ENCODE measurements at regions not wholly inside any gene's neighbourhood (a gene's known extent, or its start where the extent isn't known, plus 50 kb on each side); places are given as distances from the start of the nearest gene placed in this dataset.

GRCh38 chr6:100257793-100258395, 206.8 kb downstream of the SIM1 start:
- no peaks in the 10 kb centered on the region for H3K27me3 ChIP-seq
- DNase-seq (no peak), ATAC-seq (no peak), FAIRE-seq (no peak)
- no peak overlapping the region for H3K27ac ChIP-seq
- no peak overlapping the region for H3K4me3 ChIP-seq
- TF ChIP-seq CTCF (IDR thresholded peaks at IDR 0.05) = no peak
- 28 to 40% methylated on average over 4 of the region's 4 CpGs for WGBS, 2 donors
- no peaks in the 10 kb centered on the region for H3K9me3 ChIP-seq
- no peaks in the 10 kb centered on the region for H3K4me1 ChIP-seq
- intact Hi-C loops (cut with DNase I) = no loop called here
- no peaks in the 10 kb centered on the region for H3K36me3 ChIP-seq

GRCh38 chr6:100255701-100256100, 209.0 kb downstream of the SIM1 start:
- no peaks in the 10 kb centered on the region for H3K4me1 ChIP-seq
- intact Hi-C loops (cut with DNase I) = no loop called here
- H3K9me3 ChIP-seq = no peaks in the 10 kb centered on the region
- DNase-seq (no peak), ATAC-seq (no peak), FAIRE-seq (no peak)
- H3K27me3 ChIP-seq = no peaks in the 10 kb centered on the region
- H3K4me3 ChIP-seq = no peak overlapping the region
- H3K27ac ChIP-seq = no peak overlapping the region
- TF ChIP-seq CTCF (IDR thresholded peaks at IDR 0.05) = no peak
- no peaks in the 10 kb centered on the region for H3K36me3 ChIP-seq
- 54 to 65% methylated on average over 5 of the region's 5 CpGs for WGBS, 2 donors

- FAIRE-seq = no peak
- H3K27me3 ChIP-seq = no peaks in the 10 kb centered on the region
- ATAC-seq = no peak
- DNase-seq = no peak
- no peak overlapping the region for H3K4me3 ChIP-seq
- H3K27ac ChIP-seq = no peak overlapping the region
- 87 to 95% methylated on average over 1 of the region's 1 CpG for WGBS, 2 donors
- H3K4me1 ChIP-seq = no peaks in the 10 kb centered on the region
- intact Hi-C loops (cut with DNase I) = no loop called here
- H3K9me3 ChIP-seq = no peaks in the 10 kb centered on the region
- H3K36me3 ChIP-seq = no peaks in the 10 kb centered on the region
- TF ChIP-seq CTCF (IDR thresholded peaks at IDR 0.05) = no peak
Observed at GRCh38 chr6:100247123-100247522, 217.6 kb downstream of the SIM1 start.

- 35 to 56% methylated on average over 1 of the region's 1 CpG for WGBS, 2 donors
- H3K4me1 ChIP-seq = no peaks in the 10 kb centered on the region
- H3K9me3 ChIP-seq = no peaks in the 10 kb centered on the region
- ATAC-seq (peak in 1 of 4 donors; percentile 32), DNase-seq (no peak), FAIRE-seq (no peak)
- no peaks in the 10 kb centered on the region for H3K36me3 ChIP-seq
- no peaks in the 10 kb centered on the region for H3K27me3 ChIP-seq
- intact Hi-C loops (cut with DNase I) = no loop called here
- no peak overlapping the region for H3K4me3 ChIP-seq
- no peak overlapping the region for H3K27ac ChIP-seq
- no peak for TF ChIP-seq CTCF (IDR thresholded peaks at IDR 0.05)
Observed at GRCh38 chr6:100246206-100246605, 218.5 kb downstream of the SIM1 start.

GRCh38 chr6:100240798-100241197, 223.9 kb downstream of the SIM1 start:
- ATAC-seq = no peak
- FAIRE-seq = no peak
- no peaks in the 10 kb centered on the region for H3K4me1 ChIP-seq
- peaks cover 0 to 5% (median 0%) of the 10 kb centered on the region in 4 donors for H3K27me3 ChIP-seq
- no peaks in the 10 kb centered on the region for H3K36me3 ChIP-seq
- H3K4me3 ChIP-seq = no peak overlapping the region
- H3K27ac ChIP-seq = no peak overlapping the region
- DNase-seq = no peak
- no peaks in the 10 kb centered on the region for H3K9me3 ChIP-seq
- TF ChIP-seq CTCF (IDR thresholded peaks at IDR 0.05) = no peak
- intact Hi-C loops (cut with DNase I) = no loop called here
